GDM1 (cell line): ENCODE measurements at regions not wholly inside any gene's neighbourhood (a gene's known extent, or its start where the extent isn't known, plus 50 kb on each side); places are given as distances from the start of the nearest gene placed in this dataset.

Experiments
- DNase-seq: peaks from one replicate; lab custom pipeline; 2025; lab: John Stamatoyannopoulos, UW

DNA sequence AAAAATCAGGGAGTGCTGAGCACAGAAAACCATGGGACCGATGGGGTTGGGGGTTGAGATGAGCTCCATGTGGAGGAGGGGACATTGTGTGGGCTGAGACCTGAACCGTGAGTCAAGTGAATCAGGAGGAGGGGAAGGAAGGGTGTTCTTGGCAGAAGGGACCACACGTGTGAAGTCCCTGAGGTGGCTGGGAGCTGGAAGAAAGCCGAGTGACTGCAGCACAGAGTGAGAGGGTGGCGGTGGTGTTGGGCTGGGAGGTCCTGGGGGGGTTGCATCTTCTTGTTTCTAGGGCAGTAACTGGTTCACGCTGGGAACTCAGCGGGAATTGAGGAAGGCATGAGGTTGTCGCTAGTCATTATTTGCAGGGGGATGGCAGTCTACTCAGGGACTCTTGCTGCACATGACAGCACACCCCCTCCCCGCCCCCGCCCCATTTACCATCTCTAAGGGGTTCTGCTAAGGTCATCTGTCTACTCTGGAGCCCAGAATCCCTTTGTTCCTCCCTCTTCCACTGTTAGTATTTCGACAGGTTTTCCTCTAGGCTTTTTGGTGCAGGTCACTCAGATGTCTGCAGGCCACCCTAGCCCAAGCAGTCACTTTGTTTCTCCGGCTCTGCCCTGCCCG, 254.3 kb downstream of the TLE3 start:
- DNase-seq = no peak

DNA sequence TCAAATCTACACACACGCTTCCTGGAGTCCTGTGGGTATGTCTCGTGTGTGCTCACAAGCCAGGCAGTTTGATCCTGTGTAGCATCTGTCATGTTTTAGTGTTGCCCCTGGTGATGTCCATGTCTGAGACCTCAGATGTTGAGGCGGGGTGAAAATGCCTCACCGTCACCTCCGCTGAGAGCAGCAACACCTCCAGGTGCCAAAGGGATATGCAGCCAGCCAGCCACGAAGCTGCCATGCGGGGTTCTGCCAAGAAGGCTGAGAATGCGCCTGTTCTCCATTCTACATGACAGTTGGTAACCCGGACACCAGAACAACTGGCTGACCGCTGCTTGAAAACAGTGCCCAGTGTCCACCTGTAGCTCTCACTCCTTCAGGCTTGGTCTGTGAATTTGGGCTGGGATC, 253.8 kb downstream of the TLE3 start:
- no peak for DNase-seq

DNA sequence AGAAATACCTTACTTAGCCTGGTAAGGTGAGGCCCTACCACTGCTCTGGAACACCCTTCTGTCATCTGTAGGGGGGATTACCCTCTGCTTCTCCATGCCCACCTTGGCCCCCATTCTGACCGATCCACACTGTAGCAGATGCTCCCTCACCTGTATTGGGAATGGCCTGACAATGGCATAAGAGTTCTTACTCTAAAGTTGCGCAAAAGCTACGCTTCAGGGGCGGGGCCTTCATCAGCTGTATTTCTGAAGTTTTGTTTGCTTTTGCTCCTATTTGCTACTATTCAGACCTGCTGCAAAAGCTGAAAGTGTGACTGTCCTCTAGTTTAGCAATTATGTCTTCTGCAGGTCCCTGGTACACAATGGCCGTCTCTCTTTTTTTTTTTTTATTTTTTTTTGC, 252.6 kb downstream of the TLE3 start:
- DNase-seq = no peak

DNA sequence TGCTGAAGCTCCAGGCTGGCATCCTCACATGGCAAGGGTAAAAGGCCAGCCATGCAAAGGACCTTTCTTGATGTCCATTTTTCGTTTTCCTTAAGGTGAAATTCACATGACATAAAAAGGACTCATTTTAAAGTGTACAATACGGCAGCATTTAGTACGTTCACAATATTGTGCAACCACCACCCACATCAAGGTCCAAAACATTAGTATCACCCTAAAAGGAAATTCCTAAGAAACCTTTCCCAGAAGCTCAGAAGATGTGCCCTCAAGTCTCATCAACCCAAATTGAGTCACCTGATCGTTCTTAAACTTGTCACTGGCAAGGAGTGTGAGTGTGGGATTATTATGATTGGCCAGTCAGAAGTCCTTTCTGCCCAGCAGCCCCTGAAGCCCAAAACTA, 250.1 kb downstream of the TLE3 start:
- DNase-seq = no peak

DNA sequence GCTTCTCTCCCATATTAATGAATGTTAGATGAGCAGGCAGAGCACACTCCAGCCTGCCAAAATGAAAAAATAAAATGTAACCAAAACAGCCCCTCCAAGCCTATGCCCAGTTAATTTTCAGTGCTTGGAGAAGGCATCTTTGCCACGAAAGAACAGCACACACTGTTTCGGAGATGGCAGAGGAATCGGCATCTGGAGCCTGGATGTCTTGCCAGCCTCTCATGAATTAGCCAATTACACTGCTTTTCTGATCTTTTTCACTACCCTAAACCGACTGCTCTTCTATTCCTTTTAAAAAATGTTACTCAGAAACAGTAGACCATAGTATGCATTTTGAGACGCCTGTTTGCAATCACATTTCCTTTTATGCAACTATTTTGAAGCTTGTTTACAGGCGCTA, 249.6 kb downstream of the TLE3 start:
- DNase-seq = no peak

DNA sequence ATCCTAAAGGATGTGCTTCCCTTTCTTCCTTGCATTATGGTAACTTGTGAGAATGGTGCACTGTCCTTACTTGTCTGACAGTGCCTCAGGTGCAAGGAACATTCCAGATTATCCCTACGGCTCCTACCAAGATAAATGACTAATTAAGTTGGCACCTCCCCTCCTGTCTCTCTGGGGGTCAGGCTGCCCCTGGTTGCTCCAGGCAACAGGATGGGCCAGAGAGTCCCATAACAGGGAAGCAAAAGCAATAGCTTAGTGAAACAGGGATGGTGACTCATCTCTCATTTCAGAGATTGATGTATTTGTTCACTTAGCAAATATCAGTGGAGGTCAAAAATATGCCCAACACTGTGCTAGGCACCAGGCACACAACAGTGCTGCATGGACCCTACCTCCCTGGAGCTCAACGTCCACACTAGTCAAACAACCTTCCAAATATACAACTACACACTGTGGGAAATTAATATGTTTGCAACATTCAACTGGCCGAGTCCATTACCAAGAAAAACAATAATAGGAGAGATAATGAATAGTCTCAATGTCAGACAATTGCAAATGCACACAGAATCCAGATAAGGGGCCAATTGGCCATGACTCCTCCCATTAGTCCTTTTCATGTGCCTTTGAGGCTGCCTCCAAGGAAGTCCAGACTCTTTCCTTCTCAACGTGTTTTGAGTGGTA, 249.0 kb downstream of the TLE3 start:
- no peak for DNase-seq

DNA sequence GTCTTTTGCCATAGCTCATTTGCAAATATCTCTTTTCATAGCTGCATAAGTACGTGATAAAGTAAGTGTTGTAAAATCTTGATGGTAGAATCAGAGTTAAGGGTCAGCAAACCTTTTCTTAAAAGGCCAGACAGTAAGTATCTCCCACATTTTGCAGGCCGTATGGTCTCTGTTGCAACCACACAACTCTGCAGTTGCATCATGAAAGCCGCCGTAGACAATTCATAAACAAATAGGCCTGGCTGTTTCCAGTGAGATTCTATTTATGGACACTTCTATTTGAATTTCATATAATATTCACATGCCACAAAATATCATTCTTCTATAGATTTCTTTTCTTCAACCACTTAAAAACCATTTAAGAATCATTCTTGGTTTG, 248.5 kb downstream of the TLE3 start:
- DNase-seq = no peak

DNA sequence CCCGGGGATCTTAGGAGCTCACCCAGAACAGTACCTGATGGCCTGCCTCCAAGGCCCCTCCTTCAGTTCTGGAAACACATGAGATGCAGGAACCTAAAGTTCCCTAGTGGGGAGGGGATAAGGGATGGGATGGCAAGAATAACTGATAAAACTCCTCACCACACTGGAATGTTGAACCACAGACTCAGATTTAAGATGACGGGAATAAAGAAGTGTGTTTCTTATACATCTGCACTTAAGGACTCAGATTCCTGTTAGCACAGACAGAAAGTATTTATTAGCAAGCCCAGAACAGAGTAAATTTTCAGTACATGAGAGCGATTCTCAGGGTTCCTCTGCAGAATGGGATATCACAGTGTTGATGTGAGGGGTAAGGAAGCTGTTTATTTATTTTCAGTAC, 245.2 kb downstream of the TLE3 start:
- DNase-seq = no peak

DNA sequence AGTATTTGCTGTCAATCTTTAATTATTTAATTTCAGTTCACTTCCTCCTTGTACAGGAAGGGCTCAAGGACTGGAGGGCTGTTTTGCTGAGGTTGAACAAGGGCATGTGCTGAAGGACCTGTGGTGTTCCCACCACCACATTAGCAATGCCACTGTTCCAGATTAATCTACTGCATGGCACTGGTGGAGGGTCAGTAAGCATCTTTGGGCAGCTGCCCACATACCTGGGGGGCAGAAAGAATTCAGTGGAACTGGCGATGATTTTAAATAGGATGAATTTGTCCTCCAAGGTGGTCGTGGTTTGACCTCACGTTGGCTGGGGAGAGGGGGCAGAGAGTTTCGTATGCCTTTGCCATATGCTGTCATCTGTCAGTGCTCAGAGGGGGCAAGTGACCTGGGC, 244.8 kb downstream of the TLE3 start:
- no peak for DNase-seq

DNA sequence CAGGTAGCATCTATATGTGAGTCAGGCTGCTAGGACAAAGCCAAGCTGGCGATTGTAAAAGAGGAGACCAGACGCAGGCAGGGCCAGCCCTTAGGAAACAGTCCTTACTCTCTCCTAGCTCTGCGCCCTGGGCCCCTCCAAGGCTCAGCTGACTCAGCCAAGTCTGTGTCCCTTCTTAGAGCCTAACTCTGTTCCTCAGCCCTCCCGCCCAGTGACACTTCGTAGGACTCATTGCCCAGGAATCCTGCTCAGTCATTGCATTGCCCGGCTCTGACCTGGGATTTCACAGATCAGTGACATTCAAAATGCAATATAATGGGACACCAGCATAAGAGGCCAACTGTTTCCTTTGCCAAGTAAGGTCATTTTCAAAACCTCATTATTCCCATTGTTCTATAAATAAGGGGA, 244.2 kb downstream of the TLE3 start:
- DNase-seq = no peak

DNA sequence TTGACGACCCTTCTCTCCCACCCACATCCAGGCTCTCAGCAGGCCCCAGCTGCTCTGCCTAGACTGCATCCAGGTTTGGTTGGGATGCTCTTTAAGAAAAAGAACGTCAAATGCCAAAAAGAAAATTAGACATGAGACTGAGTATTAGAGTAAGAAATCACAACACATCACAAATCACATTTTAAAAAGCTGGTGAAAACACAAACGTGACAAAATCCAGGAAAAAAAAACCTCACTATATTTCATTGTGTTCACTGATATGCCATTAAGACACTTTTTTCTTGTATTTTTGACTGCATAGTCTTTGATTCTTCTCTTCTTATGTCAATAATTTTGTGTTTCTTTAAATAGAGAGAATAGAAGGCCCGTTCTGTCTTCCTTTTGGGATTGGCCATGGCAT, 243.7 kb downstream of the TLE3 start:
- no peak for DNase-seq

DNA sequence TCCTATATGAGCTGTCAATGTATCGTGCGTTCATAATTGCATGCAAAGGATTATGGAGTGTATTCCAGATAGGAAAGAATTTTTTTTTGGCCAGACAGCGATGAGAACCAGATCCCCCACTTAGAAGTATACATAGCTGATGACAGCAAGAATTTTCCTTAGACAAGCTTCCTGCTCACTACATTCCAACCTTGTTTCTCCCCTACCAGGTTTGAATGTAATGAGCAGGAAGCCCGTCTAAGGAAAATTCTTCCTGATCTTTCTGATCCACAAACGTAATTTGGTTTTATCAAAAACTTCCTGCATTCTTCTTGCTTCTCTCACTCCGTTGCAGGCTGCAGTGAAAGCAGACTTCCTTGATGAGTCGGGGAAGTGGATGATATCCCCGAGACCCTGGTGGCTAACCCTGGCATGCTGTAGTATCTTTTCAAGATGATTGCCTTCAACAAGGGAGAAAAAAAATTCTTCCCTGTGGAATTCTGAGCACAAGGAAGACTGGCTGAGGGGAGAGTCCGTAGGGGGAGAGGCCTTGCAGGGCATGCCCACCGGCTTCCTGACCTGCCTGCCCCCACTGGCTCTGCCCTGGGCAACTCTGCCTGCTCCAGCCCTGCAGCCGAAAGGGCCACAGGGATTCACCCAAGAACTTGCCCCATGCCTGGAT, 243.1 kb downstream of the TLE3 start:
- no peak for DNase-seq

DNA sequence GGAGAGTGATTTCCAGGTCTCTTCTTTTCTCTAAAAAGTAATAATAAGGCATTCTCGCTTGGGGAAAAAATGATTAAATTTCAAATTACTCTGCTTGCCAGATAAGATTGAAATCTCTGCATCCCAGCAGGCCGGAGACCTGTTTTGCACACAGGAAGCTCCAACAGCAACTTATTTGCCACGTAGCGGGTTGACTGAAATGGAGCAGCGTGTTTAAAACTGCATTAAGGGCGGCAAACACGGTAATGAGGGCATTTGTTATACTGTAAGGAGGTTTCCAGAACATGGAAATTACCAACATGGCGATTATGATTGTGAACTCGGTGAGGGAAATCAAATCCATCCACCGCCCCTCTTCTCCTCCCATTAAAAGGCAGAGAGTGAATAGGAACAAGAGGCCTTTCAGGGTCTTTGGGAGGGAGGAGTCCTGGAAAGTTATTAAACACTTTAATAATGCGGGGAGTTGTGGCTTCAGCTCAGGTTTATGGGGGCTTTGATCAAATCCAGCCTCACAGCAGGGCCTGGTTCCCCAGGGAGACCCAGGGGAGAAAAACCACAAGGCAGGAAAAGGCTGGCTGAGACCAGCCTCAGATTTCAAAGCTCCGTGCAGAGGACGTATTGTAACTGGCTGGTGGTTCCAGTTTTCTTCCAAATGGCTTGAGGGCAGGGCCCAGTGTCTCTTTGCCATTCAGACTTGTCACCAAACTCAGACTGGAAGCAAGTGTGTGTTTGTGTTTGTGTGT, 242.3 kb downstream of the TLE3 start:
- DNase-seq = no peak

DNA sequence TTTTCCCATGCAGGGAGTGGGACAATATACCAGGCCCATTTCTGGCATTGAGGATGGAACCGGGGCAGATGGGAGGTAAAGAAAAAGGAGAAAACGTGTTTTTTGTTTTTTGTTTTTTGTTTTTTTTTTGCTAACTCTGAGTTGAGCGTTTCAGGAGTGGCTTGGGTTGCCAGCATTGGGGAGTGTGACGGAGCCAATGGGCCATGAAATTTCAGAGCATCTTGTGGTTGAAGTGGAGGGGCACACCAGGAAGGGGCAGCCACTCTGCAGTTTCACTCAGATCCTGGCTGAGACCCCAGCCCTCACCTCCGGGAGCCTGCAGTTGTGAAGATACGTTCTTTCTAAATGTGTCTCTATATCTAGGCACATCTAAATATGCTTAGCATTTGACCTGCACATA, 240.5 kb downstream of the TLE3 start:
- no peak for DNase-seq

DNA sequence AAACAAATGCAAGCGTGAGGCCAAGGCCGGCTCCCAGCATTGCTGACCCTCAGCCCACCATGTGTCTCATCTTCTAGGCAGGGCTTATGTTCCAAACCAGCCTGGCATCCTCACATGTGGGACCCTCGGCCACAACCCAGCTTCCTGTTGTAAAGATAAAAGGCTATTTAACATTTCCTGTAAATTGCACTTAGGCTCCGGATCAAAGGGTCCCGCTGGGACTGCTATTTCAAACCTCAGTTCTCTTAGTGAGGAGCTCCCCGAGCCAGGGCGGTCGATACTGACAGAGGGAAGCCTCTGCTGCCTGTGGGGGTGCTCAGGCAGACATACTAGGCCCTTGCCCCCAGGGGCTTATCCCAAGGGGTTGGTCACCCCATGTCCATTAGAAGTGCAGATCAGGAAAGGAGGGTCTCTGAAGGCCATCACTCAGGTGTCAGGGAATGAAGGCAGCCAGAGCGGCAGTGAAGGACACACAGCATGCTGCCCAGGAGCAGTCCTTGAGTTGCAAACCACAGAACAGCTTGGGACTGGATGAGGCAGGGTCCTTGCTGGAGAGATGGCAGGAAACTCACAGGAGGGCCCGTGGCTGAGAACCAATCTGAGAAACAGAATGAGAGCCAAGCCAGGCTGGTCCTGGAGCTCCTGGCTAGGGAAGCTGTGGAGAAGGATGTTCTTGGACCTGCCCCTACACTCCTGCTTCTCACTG, 239.9 kb downstream of the TLE3 start:
- DNase-seq = no peak

DNA sequence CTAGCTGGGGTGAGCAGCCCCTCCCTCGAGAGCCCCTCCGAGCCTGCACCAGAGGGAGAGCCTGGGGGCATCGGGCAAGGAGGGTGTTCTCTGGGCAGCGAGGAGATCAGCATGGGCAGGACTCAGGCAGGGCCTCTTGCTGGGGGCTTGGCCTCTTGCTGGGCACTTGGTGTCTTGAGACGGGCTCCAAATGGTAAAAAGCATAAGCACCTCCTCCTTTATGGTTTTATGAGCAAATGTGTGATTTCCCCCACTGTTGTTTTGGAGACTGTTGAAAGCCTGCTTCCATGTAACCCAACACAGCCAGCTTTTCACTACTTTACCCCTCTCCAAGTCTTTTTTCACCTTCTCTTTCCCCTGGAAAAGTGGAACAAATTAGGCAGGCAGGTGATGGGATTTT, 239.3 kb downstream of the TLE3 start:
- no peak for DNase-seq

DNA sequence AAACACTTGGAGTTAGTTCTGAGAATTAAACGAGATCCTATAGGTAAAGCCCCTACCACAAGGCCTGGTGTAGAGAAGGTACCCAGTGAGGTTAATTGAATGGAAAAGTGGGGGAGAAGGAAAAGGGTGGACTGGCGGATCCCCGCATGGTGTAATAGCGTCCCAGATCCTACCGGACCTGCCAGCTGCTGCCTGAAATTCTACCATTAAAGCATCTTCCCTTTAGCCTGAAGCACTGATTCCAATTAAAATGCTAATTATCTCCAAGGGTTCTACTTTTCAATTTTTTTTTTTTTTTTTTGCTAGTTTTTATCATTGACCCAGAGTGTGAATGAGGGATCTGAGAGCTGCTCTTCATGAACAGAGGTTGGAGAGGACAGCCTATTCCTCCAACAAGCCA, 237.9 kb downstream of the TLE3 start:
- no peak for DNase-seq

DNA sequence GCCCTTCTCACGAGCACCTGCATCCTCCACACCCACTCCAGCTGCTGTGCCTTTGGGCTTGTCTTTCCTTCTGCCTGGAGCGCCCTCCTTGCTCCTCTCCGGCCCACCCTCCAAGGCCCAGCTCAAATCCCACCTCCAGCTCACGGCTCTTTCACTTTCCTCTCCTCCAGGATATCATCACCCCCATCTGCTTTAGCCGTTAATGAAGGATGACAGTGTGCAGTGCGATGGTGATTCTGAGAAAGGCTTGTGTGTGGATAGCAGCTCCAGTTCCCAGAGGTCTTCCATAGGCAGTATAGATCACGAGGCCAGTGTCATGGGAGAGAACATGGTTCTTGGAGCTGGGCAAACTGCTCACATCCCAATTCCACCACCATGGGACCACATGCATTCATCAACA, 237.4 kb downstream of the TLE3 start:
- no peak for DNase-seq

DNA sequence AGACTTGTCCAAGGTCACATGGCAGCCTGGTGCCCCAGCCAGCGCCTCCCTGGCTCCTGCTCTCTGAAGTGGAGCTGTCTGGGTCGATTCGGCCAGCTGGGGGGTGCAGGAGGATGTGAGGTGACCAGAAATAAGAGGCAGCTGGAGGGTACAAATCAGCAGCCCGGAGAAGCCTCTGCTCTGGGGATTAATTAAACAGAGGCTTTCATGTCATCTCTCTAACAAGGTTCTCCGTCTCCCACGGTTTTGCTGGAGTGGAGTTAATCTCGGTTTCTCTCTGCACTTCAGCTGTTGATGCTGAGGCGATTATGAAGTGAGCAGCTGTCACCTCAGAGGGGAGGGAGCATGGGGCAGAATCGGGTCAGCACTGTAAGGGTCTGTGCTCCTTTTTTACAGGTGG, 236.8 kb downstream of the TLE3 start:
- DNase-seq = no peak

DNA sequence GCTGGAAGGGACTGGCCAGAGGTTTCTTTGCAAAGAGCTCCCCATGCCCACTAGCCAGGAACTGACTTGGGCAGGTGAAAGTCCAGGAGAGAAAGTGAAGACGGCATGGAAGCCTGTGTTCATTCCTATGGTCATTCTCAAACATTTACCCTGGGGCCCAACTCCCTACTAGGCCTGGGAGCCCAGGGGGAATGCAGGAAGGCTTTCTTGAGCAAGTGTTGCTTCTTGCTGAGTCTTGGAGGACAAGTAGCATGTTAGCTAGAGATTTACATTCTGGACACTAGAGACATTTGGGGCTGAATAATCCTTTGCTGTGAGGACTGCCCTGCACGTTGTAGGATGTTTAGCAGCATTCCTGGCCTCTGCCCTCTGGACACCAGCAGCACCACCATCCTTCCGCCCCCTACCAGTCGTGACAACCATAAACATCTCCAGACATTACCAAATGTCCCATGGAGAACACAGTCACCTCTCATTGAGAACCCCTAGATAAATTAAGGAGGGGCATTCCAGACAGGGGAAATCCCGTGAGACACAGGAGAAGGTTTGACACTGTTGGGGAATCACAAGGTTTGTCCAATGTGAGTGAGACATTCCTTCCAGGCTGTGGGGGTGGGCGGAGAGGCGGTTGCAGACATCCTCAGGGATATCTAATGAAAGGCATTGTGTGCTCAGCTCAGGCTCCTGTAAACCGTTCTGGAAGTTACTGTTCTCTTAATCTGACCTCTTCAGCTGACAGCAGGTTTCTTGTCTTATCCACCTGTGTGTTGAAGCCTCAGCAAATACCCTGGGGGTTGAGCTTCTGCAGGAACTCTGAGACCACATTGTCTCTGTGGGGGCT, 236.2 kb downstream of the TLE3 start:
- DNase-seq = no peak

DNA sequence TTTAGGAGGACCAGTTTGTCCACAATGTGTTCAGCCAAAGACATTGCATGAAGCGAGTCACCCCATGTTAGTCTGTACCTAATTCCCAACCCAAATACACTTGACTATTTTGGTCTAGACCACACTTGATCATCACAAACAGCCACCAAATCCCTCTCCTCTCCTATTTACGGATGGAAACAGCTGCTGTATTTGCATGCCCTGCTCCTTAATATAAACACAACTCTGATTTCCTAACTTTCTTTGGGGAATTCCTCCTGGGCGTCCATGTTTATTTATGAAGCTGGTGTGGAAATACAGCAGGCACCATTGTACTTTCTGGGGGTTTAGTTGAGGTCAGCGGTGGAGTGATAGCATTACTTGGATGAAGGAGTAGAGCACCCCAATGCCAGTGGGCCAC, 235.2 kb downstream of the TLE3 start:
- DNase-seq = no peak

DNA sequence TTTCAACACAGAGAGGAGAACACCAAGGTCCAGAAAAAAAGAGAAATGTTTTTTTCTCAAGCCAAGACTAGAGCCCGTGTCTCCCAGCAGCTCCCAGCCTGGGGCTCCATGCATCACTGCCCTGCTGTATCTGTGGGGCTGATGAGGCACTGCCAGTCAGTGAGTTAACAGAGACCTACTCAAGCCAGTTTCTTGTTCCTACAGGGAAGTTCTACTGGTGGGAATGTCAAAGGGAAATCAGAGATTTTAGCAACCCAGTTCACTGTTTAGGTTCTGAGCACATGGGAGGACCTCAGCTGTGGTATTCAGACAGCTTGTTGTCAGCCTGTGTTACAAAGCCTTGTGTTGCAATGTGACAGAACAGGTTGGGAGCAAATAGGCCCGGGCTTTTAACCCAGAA, 234.3 kb downstream of the TLE3 start:
- DNase-seq = no peak
